Astrocyte (in vitro differentiated cells and primary cell): ENCODE measurements at regions not wholly inside any gene's neighbourhood (a gene's known extent, or its start where the extent isn't known, plus 50 kb on each side); places are given as distances from the start of the nearest gene placed in this dataset.

Experiments
- EZH2 ChIP-seq: IDR thresholded peaks from 2 replicates; pipeline ENCODE4 v1.6.1; 2012; ENCODE audit warnings: mild to moderate bottlenecking, low read length, inconsistent platforms; ENCODE audit not compliant: insufficient read depth
- TF ChIP-seq, protein P1 (sequence below): IDR thresholded peaks from 2 replicates; pipeline ENCODE4 v1.5.1; 2011; ENCODE audit warnings: low read depth, mild to moderate bottlenecking, inconsistent platforms, low read length, moderate library complexity; ENCODE audit not compliant: insufficient read depth

DNA sequence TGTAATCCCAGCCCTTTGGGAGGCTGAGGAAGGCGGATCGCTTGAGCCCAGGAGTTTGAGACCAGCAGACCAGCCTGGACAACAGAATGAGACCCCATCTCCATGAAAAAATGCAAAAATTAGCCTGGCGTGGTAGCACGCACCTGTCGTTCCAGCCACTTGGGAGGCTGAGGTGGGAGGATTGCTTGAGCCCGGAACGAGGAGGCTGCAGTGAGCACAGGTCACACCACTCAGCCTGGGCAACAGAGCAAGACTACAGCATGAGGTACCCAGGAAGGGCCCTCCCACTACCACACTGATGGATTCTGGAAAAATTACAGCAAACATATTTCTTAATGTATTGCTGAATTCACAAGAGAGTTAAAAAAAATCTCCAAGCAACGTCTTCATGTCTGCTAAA lies 56.3 kb upstream of the HPCAL1 start:
- no peak for TF ChIP-seq EZH2
- TF ChIP-seq, protein P1, sequence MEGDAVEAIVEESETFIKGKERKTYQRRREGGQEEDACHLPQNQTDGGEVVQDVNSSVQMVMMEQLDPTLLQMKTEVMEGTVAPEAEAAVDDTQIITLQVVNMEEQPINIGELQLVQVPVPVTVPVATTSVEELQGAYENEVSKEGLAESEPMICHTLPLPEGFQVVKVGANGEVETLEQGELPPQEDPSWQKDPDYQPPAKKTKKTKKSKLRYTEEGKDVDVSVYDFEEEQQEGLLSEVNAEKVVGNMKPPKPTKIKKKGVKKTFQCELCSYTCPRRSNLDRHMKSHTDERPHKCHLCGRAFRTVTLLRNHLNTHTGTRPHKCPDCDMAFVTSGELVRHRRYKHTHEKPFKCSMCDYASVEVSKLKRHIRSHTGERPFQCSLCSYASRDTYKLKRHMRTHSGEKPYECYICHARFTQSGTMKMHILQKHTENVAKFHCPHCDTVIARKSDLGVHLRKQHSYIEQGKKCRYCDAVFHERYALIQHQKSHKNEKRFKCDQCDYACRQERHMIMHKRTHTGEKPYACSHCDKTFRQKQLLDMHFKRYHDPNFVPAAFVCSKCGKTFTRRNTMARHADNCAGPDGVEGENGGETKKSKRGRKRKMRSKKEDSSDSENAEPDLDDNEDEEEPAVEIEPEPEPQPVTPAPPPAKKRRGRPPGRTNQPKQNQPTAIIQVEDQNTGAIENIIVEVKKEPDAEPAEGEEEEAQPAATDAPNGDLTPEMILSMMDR: no peak
